Stimulated activated CD4-positive, alpha-beta T cell treated with anti-CD3 and anti-CD28 coated beads, Interleukin-2, amount 100 ng/mL, for 48 hours (primary cell): ENCODE measurements at regions not wholly inside any gene's neighbourhood (a gene's known extent, or its start where the extent isn't known, plus 50 kb on each side); places are given as distances from the start of the nearest gene placed in this dataset.
"Not testable (repeated sequence)": the region's sequence is repeated elsewhere in the genome, so short reads cannot be mapped to it uniquely, and the experiment has no call there.

ENCODE experiments used
- DNase-seq, 2 donors: peaks; one replicate each; pipeline ENCODE4 v3.0.0-alpha.2; 2020

DNA sequence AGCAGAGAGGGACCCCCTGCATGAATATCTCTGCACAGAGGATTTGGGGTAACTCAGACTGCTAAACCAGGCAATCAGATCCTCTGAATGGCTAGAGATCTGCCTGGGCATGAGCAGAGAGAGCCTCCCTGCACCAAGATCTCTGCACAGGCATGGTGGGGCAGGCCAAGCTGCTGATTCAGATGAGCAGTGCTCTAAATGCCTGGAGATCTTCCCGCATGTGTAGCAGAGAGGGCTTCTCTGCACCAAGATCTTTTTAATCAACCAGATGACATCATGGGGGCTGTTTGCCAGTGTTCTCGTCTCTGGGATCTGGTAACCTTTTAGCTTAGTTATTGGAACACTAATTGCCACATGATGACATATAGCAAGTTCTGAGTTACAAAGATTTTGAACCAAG is 301.3 kb upstream of the GALNT5 start:
- no peak for DNase-seq

DNA sequence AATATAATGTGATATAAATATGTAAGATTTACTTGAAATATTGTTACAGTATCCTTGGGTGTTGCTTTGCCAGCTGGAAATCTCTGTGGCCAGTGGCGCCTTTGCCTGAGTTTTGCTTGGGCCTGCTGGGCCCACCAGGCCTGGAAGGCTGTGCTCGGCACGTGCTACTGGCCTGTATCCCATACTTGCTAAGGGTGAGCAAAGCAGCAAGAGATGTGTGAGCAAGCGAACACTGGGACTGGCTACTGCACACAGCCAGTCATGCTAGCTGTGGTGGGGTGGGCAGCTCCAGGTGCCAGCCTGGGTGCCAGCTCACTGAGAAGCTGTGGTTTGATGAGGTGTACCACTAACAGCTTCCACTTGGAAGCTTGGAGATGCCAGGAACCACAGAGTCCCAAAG is 299.1 kb upstream of the GALNT5 start:
- no peak for DNase-seq

- DNase-seq = no peak
Observed at GRCh38 chr2:156959481-156959880, 298.0 kb upstream of the GALNT5 start.

DNA sequence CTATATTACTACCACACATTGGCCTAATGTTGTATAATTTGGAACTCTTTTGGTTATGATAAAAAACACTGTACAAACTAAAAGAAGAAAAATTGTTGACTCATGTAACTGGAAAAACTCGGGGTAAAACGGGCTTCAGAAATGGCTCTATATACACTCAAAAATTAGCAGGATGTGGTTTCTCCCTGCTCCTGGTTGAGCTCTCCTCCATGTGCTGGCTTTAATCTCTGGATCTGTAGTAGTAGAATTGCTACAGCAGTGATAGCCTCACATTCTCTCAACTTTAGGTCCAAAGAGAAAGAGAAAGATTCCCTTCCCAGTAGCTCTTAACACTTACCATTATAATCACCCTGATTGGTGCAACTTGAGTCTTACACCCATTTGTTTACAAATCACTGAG is 274.9 kb upstream of the GALNT5 start:
- no peak for DNase-seq

DNA sequence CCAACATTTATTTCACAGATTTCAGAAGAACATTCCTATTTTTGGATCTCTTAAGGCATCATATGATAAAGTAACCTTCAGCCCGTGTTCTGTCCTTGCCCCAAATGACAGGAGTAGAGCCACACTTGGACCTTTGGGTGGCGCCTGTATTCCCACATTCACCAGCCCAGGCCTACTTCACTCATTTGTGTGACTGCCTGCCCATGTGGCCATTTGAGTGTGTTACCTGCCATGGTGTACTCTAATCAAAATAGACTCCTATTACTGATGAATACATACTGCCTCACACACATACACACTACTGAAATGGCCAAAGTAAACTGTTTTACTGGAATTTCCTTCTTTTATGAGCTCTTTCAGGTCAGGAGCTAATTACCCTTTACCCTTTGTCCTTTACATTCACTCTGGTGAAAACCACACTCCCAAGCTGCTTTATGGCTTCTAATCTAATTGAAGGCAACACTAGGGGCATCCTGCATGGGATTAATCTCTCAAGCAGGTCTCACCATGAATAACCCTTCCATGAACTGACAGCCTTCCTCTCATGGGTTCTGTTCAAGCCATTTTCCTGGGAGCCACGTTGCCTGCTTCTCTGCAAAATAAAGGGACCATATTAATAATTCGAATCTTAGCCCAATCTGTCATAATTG is 271.0 kb upstream of the GALNT5 start:
- DNase-seq = no peak

- no peak for DNase-seq
Observed at GRCh38 chr2:156999661-157000060, 257.8 kb upstream of the GALNT5 start.

GRCh38 chr2:157004789-157005188 is 252.7 kb upstream of the GALNT5 start:
- no peak for DNase-seq

GRCh38 chr2:157015015-157015575 is 242.4 kb upstream of the GALNT5 start:
- no peak for DNase-seq

- DNase-seq = not testable (repeated sequence)
Observed at GRCh38 chr2:157023264-157023663, 234.2 kb upstream of the GALNT5 start.

- no peak for DNase-seq
Observed at GRCh38 chr2:157024129-157024528, 233.4 kb upstream of the GALNT5 start.

- DNase-seq = no peak
Observed at GRCh38 chr2:157032017-157032416, 225.5 kb upstream of the GALNT5 start.

- DNase-seq = no peak
Observed at GRCh38 chr2:157036726-157037125, 220.8 kb upstream of the GALNT5 start.

- no peak for DNase-seq
Observed at GRCh38 chr2:157043786-157044185, 213.7 kb upstream of the GALNT5 start.

DNA sequence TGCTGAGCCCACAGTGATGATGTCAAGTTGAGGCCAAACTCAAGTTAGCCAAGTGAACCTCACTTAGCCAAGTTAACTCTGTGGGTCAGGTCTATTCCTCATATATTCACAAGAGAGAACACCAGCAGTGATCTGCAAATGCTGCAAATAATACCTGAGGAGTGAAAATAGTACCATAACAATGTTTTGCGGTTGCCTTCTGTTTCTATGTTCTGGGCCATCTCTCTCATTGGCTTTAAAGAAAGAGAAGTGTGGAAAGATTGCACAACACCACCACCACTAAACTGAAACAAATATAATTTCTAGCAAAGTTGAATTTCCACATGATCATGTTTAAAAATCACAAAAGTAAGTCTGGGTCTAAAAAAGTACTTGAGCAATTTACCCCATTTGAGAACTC is 211.1 kb upstream of the GALNT5 start:
- no peak for DNase-seq

DNA sequence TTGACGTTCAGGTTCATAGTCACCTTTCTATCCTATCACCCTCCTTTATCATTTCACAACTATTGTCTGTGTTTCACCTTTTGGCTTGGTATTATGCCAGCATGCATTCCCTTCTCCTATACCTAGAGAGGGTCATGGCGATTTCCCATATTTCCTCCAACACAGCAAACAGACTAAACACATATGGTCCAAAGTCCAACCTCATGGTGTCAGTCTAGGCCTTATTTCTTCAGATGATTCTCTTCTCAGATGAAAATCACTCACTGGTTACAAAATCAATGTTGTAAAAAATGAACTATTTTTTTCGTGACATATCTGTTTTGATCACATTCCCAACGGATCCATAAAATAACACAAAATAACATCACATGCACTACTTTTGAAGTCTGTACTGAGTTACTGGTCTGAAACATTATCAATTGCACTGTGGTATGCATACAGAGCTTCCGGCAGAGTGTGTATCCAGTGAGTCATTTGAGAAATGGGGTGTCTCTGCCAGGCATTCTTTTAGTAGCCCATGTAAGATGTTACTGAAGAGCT is 204.8 kb upstream of the GALNT5 start:
- DNase-seq = no peak

DNA sequence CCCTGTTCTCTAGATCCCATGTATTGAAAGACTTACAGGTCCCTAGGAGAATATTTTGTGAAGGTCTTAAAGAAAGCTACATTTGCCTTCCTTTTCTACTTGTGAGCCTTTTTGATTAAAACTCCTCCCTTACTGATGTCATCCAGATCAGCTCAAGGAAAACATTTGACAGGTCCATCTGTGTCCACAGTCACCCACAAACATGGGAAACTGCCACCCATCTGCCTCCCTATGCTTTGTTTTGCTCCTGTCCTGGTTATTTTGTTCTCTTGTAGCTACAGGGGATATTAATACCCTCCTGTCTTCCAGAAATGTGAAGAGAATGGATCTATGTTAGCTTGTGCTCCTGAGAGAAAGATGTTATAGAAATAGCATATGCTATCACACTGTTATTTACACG is 203.6 kb upstream of the GALNT5 start:
- no peak for DNase-seq

DNA sequence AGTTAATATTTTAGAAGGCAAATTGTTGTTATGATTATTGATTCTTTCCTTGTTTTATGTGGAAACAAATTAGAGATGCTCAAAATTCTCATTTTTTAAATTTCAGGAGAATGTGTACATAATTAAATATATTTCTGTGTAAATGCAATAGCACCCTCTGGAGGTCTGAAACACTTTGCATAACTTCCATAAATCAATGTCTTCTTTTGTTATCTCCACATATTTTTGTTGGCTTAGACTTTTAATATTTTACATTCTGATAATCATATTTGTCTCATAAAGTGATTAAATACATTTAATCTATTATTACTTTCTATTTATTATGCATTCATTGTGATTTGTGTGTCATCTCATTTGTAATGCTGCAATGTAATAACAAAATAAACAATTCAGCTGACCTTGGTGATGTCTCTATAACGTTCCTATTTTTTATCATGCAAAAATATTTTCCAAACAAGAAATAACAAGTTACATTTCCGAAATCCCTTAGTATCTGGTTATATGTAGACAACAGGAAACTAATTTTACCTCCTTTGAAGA is 201.8 kb upstream of the GALNT5 start:
- no peak for DNase-seq

GRCh38 chr2:157056200-157056676 is 201.3 kb upstream of the GALNT5 start:
- DNase-seq = no peak

- DNase-seq = no peak
Observed at GRCh38 chr2:157058161-157058560, 199.3 kb upstream of the GALNT5 start.

DNA sequence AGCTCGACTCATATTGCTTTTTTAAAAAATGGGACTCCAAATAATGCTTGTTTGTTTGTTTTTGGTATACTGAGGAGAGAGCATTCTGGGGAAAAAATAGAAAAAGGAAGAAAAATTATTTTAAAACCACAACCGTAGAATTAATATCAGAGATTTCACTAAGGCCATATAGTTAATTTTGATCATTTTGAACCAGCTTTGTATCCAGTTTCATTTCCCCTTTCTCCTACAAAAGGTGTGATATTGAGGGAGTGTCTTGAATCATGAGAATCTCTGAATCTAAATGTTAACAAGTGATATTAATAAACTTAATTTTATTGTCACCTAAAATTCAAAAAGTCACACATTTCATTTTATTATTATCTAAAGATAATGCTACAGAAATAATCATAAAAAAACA is 198.5 kb upstream of the GALNT5 start:
- DNase-seq = no peak

DNA sequence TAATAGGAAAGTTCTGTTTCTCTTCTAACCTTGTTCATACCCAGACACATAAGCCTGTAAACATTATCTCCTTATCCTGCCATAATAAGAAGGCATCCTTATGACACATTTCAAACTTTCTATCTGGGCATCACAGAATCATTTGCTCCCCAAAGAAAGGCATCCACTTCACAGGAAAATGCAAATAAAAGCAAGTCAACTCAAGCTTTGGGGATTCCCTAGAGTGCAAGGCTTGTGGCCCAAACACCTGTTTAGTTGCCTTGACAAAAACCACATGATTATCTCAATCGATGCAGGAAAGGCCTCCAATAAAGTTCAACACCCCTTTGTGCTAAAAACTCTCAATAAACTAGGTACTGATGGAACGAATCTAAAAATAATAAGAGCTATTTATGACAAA is 195.7 kb upstream of the GALNT5 start:
- DNase-seq = no peak

GRCh38 chr2:157067562-157067961 is 189.9 kb upstream of the GALNT5 start:
- DNase-seq = no peak

GRCh38 chr2:157068237-157068636 is 189.3 kb upstream of the GALNT5 start:
- DNase-seq = no peak

DNA sequence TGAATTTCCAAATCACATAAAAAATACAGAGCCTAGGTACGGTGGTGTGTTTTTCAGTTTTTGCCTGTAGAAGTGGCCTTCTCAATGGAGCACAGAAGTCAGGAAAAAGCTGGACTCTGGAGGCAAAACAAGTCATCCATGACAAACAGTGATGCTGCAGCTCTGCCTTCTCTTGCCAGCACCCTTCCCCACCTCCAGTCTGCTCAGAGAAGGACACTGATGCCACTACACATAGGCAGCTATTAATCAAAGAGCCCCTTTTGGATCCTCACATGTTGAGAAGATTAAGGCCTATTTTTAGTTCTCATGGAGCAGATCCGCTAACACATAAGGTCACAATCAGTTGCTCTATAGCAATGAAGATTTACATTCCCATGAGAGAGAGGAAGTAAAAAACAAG is 181.6 kb upstream of the GALNT5 start:
- no peak for DNase-seq
